Embryonic facial prominence (tissue), 1 donor: ENCODE measurements at regions not wholly inside any gene's neighbourhood (a gene's known extent, or its start where the extent isn't known, plus 50 kb on each side); places are given as distances from the start of the nearest gene placed in this dataset.
"Not testable (repeated sequence)": the region's sequence is repeated elsewhere in the genome, so short reads cannot be mapped to it uniquely, and the experiment has no call there.

Source experiments
- DNase-seq: peaks from one replicate; pipeline ENCODE4 v3.0.0-alpha.2; 2016; ENCODE audit errors: extremely low spot score

DNA sequence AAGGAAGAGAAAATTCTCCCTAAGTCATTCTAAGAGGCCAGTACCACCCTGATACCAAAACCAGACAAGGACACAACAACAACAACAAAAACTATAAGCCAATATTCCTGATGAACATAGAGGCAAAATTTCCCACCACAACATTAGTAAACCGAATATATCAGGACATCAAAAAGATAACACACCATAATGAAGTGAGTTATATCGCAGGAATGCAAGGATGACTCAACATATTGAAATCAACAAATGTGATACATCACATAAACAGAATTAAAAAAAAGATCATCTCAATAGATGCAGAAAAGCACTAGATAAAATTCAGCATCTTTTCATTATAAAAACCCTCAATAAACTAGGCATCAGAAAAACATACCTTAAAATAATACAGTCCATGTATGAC, 1844.4 kb upstream of the PCDH10 start:
- DNase-seq: no peak

DNA sequence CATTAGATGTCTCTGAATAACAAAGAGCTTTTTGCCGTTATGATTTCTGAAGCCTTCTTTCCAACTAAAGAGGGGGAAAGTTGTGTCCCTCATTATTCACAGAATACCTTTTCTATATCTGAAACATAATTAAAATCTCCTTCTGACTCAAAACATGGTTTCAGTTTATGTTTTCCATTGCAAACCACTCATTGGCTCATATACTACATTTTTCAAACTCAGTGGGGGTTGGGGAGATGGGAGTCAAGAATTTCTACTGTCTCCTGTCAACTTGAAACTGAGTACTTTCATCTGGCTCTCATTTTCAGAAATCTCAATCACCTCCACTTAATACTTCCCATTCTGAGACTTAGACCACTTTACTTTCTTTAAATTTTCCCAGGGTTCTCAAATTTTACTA, 1839.5 kb upstream of the PCDH10 start:
- DNase-seq: no peak

DNA sequence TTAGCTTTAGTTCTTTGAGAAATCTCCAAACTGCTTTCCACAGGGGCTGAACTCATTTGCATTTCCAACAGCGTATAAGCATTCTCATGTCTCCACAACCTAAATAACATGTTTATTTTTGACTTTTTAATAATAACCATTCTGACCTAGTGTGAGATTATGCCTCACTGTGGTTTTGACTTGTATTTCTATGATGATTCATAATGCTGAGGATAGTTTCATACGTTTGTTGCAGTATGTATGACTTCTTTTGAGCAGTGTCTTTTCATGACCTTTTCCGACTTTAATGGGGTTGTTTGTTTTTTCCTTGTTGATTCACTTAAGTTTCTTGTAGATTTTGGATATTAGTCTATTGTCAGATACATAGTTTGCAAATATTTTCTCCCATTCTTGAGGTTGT, 1833.0 kb upstream of the PCDH10 start:
- no peak for DNase-seq

DNA sequence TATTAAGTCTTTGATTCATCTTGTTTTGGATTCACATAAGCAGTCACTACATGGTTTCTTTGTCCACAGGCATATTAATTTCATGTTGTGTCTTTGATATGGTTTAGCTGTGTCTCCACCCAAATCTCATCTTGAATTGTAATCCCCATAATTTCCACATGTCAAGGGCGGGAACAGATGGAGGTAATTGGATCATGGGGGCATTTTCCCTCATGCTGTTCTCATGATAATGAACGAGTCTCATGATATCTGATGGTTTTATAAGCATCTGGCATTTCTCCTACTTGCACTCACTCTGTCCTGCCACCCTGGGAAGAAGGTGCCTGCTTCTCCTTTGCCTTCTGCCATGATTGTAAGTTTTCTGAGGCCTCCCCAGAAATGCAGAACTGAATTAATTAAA, 1811.2 kb upstream of the PCDH10 start:
- no peak for DNase-seq

DNA sequence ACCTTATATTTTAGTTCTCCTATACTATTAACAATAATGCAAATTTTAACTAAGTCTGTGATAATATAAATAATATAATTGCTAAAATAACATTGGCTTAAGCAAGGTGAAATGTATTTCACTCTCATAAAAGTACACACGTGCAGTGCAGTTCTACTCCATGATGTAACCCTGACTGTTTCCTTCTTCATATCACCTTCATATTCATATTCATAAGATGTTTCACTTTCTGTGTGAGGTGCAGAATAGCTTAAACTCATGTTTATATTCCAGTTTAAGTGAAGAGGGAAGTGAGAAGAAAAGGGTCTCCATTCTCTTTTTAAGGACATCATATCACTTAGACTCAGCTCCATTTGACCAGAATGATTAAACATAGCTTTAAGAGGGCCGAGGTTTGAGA, 1810.0 kb upstream of the PCDH10 start:
- no peak for DNase-seq

DNA sequence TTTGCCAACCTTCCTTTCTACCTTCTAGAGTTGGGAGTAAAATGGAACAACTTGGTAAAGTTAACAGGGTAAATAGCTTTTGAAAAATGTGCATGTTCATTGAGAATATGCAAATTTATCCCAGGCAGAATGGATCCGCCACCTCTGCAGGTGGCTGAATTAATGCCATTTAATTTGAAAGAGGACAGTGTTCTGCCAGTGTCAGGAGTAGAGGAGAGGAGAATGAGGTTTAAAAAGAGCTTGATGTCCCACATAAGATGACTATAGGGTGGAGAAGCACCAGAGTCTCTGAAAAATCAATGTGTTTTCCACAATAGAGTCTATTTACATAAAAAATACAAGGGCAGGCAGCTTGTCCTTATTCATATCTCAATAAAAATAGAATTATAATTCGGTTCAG, 1804.3 kb upstream of the PCDH10 start:
- DNase-seq: no peak

DNA sequence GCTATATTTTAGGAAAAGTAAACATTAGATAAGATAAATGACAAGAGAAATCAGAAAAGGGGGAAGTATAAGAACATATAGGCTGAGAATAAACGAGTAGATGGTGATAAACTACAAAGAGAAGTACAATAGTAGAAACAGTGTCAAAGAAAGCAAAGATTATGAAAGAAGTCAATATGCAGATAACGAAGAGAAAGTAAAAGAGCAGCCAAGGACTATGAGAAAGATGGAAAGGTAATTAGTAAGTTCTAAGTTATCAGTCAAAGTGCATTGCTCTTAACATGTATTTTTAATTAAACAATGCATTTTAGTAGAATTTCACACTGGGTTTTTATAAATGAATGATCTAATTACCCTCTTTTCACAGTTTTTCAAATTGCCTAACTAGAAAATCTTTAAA, 1801.3 kb upstream of the PCDH10 start:
- DNase-seq: no peak

DNA sequence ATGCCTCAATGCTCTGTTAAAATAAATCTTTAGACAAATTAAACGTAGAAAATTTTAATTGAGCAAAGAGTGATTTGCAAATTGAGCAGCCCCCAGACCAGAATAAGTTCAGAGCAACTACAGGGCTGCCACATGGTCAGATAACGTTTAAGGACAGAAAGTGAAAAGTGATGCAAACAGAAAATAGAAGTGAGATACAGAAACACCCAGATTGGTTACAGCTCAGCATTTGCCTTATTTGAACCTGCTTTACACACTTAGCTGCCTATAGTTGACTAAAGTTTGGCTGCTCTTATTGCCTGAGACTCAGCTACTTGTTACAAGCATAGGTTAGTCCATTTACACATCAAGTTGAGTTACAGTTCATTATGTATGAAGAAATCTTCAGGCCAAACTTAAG, 1800.8 kb upstream of the PCDH10 start:
- no peak for DNase-seq

DNA sequence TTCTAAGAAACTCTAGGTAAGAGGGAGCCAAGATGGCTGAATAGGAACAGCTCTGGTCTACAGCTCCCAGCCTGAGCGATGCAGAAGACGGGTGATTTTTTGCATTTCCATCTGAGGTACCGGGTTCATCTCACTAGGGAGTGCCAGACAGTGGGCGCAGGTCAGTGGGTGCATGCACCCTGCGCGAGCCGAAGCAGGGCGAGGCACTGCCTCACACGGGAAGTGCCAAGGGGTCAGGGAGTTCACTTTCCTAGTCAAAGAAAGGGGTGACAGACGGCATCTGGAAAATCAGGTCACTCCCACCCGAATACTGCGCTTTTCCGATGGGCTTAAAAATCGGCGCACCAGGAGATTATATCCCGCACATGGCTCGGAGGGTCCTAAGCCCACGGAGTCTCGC, 1796.7 kb upstream of the PCDH10 start:
- not testable (repeated sequence) for DNase-seq

DNA sequence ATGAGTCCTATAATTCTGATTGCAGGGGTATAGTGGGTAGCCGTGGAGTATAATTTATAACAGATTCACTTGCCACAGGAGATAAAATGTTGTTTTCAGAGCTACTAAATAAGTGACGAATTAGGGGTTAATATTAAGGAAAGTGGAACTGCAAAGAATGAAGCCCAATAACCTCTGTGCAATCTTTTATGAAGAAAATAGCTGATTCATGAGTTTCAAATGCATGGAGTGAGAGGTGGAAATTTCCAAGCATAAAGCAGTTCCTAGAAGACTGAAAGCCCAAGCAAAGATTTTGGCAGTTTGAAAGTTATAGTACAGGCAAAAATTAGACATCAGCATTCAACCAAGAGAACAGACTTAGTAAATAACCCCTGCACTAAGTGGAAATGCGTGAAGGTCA, 1782.4 kb upstream of the PCDH10 start:
- no peak for DNase-seq

DNA sequence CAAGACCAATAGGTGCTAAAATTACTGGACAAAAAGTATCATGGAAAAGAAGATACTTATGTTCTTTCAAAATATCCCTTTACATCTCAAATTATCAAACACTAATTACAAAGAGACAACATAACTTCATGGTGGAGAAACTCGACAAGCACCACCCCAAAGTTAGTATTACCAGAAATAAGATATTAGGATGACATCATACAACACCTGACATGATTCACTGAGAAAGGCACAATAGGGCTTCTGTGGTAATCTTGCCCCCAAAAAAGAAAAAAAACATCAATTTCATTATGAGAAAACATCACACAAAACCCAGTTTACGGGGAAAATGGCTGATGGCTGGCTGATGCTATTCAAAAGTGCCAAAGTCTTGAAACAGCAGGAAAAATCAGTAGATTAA, 1781.7 kb upstream of the PCDH10 start:
- no peak for DNase-seq

DNA sequence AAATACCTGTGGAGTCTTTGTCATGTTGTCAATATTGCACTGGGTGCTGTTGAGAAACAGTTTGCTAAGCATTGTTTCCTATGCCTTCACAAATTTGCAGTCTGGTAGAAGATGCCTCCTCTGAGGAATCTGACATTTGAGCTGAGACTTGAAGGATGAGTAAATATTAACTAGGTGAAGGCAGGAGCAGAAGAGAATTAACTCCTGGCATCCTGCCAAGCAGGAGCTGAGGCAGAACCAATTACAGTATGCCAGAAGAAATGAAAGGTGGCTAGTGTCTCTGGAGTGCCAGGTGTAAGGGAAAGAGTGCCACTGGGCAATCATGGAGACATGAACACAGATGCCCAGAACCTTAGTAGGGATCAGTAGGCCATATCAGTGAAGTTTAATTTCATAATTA, 1778.2 kb upstream of the PCDH10 start:
- DNase-seq: no peak

DNA sequence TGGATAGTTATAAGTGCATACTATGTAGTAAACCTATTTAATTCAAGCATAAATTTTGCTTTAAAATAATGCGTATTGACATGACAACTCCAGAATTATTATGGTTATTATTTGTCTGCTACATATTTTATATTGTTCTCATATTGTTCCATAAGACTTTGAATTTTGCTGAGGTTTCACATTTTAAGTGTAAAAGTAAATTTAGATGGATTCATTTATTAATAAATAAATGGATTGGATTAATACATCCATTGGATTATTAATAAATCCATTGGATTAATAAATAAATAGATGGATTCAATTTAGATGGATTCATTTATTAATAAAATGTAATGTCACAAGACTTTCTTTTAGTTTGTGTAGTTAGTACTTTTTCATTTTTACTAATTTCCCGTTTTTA, 1768.0 kb upstream of the PCDH10 start:
- DNase-seq: no peak

DNA sequence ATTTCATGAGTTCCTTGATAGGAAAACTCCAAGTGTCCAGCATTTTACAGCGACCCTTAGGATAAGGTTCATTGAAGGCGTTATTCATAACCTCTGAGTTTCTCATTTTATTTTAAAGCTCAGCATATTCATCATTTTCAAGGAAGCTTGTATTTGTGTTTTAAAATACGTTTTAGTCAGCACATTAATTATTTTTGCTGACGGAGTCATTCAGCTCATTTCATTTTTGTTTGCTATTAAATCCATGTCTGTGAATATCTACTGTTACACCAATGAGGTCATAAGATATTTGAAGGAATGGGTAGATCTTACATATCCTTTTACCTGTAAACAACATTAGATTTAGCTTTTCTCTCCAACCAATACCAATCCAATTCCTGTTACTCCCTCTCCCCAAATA, 1766.3 kb upstream of the PCDH10 start:
- no peak for DNase-seq

DNA sequence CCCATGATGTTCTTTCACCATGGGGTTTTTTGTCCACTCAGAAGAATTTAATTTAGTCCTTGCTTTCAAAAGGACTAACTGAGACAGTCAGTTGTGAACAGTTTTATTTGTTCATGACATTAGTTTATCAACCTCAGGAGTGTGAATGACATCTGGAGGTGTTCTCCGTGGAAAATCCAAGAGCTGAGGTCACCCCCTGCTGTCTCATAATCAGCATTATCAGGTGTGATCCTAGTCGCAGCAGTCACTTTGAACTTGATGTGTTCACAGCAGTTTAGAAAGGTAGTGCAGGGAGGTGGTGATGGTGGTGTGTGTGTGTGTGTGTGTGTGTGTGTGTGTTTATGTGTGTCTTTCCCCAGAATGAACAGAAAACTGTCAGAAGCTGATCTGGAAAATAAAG, 1760.8 kb upstream of the PCDH10 start:
- no peak for DNase-seq

DNA sequence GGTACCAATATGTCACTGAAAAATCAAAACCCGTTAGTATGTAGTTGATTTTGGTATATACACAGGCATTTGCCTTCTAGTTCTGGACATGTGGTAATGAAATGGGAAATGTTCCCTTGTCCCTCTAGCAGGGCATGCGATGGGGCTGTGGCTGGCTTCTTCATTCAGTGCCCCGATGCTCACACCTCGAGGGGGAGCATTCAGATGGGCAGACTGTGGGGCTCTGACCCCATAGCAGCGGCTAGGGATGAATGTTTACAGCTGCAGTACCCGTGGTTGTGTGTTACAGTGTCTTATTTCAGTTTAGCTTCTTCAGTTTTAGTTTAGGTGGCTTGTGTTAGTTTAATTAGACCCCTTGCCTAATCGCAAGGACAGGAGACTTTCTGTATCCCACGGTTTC, 1741.0 kb upstream of the PCDH10 start:
- DNase-seq: no peak

DNA sequence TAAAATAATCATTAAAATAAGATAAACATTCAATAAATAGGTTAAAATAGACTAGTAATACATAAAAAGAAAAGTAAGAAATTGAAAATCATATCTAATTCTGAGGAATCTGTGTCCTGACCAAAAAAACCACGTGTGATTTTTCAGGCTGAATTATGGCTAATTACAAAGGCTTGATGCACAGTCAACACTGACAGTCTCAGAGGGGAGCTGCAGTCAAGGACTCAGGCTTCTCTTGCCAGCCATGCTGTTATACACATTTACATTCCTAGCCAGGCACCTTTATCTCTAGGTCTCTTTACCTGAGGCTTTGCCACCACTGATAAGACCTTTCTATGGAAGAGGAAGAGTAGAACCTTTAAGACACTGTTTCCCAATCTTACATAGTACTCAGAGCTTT, 1737.7 kb upstream of the PCDH10 start:
- no peak for DNase-seq

DNA sequence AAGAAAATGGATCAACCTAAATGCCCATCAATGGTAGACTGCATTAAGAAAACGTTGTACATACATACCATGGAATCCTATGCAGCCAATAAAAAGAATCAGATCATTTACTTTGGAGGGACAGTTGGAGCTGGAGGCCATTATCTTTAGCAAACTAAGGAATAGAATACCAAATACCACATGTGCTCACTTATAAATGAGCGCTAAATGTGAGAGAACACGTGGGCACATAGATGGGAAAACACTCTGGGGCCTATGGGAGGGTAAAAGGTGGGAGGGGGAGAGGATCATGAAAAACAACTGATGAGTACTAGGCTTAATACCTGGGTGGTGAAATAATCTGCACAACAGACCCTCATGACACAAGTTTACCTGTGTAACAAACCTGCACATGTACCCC, 1729.9 kb upstream of the PCDH10 start:
- DNase-seq: no peak

DNA sequence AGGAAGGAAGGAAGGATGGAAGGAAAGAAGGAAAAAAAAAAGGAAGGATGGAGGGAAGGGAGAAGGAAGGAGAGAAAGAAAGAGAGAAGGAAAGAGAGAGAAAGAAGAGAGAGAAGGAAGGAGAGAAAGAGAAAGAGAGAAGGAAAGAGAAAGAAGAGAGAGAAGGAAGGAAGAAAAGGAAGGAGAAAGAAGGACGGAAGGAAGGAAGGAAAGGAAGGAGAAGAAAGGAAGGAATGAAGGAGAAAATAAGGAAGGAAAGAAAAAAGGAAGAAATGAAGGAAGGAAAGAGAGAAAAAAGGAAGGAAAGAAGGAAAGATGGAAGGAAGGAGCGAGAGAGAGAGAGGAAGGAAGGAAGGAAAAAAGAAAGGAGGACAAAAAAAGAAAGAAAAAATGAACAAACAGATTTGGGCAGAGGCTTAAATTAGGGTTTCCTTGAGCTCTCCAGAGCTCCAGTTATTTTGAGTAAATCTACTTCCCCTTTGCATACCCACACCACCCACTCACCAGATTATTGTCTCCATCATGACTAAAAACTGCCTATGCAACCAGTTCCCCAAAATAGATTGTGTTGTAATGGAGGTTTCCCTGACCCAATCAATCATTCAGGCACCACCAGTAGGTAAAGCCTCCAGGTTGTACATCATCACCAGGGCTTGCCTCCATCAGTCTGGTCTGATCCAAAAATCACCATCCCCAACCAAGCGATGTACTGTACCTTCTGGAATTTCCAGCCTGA, 1722.9 kb upstream of the PCDH10 start:
- no peak for DNase-seq

DNA sequence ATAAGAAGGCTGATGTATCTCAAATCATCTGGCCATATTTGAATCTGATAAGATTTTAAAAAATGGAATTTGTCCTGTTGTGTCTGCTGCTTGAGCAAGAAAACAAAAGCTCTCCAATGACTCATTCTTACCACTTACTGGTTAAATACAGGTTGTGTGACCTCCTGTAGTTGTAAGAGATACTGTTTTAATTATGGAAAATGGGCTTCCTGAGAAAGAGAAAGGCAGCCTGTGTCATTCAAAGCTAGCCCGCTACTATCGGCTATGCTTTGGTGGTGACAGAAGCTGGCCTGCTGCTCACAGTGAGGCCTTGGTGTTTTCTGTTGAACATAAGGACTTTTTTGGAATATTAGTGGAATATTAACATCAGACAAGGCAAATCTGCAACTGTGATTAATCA, 1722.1 kb upstream of the PCDH10 start:
- no peak for DNase-seq

DNA sequence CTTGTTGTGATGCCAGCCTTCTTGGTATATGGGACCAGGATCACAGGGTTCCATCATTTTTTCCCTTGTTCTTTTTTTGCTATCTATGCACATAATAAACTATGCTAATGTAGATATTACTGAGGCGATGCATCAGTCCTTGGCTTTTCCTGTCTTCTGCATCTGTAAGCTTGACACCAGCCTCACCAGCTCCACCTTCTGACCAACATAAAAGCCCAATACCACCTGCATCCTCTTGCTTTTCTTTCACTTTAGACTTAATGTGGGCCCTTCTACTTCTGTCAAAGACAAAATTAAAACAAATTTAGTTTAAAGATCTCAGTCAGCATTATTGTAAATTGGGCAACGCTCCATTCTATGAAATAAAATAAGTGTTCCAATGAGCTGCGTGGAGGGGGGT, 1718.8 kb upstream of the PCDH10 start:
- DNase-seq: no peak

DNA sequence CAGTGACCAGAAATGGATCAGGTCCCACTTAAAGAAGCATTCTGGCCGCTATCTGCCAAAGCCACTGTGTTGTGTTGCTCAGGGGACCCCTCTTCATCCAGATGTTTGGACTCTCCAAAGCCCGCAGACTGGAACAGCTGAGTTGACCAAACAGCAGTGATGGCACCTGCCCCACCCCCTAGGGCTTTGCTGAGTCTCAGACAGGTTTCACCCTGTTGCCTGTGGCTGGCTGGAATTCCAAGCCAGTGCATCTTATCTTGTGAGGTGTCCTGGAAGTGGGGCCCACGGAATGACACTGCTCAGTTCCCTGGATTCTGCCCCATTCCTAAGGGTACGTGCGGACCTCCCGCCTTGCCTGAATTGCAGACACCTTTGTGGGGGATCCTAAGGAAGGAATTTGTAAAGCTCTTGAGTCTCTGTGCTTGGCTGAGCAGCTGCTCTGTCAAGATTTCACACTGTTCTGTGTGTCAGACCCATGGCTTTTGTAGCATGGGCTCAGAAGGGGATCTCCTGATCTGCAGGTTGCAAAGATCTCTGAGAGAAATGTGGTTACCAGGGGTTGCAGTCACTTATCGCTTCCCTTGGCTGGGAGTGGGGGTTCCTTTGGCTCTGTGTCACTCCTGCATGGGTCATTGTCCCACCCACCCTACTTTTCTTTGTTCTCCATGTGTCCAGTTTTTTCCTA, 1707.9 kb upstream of the PCDH10 start:
- DNase-seq: no peak

DNA sequence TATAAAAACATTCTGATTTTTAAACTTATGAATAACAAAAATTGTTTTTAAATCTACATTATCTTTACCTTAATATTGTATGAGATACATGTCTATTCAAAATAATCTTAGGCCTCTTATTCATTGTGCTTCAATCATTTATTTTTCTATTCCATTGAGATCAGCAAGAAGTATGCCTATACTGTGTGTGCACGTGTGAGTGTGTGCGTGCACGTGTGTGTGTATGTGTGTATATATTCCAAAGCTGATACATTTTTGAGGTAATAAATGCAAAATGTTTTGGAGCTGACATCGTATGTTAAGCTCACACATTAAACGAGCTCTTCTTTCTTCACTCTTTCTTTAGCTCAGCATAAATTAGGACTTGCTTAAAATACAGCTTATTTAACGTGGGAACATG, 1701.2 kb upstream of the PCDH10 start:
- no peak for DNase-seq
